SIG-M5 treated with dmso at 0.1 percent for 504 hours (cell line): ENCODE measurements at regions not wholly inside any gene's neighbourhood (a gene's known extent, or its start where the extent isn't known, plus 50 kb on each side); places are given as distances from the start of the nearest gene placed in this dataset.
"Not testable (repeated sequence)": the region's sequence is repeated elsewhere in the genome, so short reads cannot be mapped to it uniquely, and the experiment has no call there.

Source experiments
- DNase-seq: peaks from one replicate; lab custom pipeline; 2025; ENCODE audit not compliant: unreplicated experiment; lab: John Stamatoyannopoulos, UW

- DNase-seq = no peak
Observed at GRCh38 chr3:13195374-13195773, 122.1 kb upstream of the IQSEC1 start.

GRCh38 chr3:13194285-13195209 is 121.3 kb upstream of the IQSEC1 start:
- peak; percentile 21 for DNase-seq

- no peak for DNase-seq
Observed at GRCh38 chr3:13193320-13194284, 120.4 kb upstream of the IQSEC1 start.

GRCh38 chr3:13192471-13193213 is 119.4 kb upstream of the IQSEC1 start:
- DNase-seq = no peak

- DNase-seq = no peak
Observed at GRCh38 chr3:13191016-13191415, 117.8 kb upstream of the IQSEC1 start.

- DNase-seq = no peak
Observed at GRCh38 chr3:13190378-13190765, 117.1 kb upstream of the IQSEC1 start.

GRCh38 chr3:13189639-13190377 is 116.6 kb upstream of the IQSEC1 start:
- peak; percentile 48 for DNase-seq

- DNase-seq = no peak
Observed at GRCh38 chr3:13188975-13189374, 115.7 kb upstream of the IQSEC1 start.

- no peak for DNase-seq
Observed at GRCh38 chr3:13188181-13188779, 115.1 kb upstream of the IQSEC1 start.

GRCh38 chr3:13187593-13187992 is 114.4 kb upstream of the IQSEC1 start:
- no peak for DNase-seq

- DNase-seq = no peak
Observed at GRCh38 chr3:13186435-13186815, 113.2 kb upstream of the IQSEC1 start.

- no peak for DNase-seq
Observed at GRCh38 chr3:13185737-13186434, 112.7 kb upstream of the IQSEC1 start.

- DNase-seq = not testable (repeated sequence)
Observed at GRCh38 chr3:13179582-13180210, 106.5 kb upstream of the IQSEC1 start.

GRCh38 chr3:13179181-13179580 is 106.0 kb upstream of the IQSEC1 start:
- DNase-seq = no peak

- DNase-seq = no peak
Observed at GRCh38 chr3:13178107-13178506, 104.9 kb upstream of the IQSEC1 start.

- DNase-seq = no peak
Observed at GRCh38 chr3:13177641-13178040, 104.4 kb upstream of the IQSEC1 start.

- DNase-seq = no peak
Observed at GRCh38 chr3:13177236-13177635, 104.0 kb upstream of the IQSEC1 start.

- no peak for DNase-seq
Observed at GRCh38 chr3:13176445-13176844, 103.2 kb upstream of the IQSEC1 start.

GRCh38 chr3:13174803-13175135 is 101.5 kb upstream of the IQSEC1 start:
- no peak for DNase-seq
